ENCODE measurements at regions not wholly inside any gene's neighbourhood (a gene's known extent, or its start where the extent isn't known, plus 50 kb on each side); places are given as distances from the start of the nearest gene placed in this dataset.
"Not testable (repeated sequence)": the region's sequence is repeated elsewhere in the genome, so short reads cannot be mapped to it uniquely, and the experiment has no call there.

- H3K36me3 Mint-ChIP-seq, result no peaks in the 10 kb centered on the region
- H3K9me3 Mint-ChIP-seq, result peaks cover 0 to 9% (median 2%) of the 10 kb centered on the region in 11 donors
- H3K4me3 Mint-ChIP-seq, result no peak overlapping the region
- ChIA-PET POLR2A (no interaction called here), CTCF (no interaction called here)
- no peaks in the 10 kb centered on the region for H3K36me3 ChIP-seq (ENCODE audit: control insufficient read depth in 2 of 3, insufficient read depth in 3 of 3, low read length in 3 of 3)
- DNase-seq (no peak), ATAC-seq (no peak)
- H3K4me1 ChIP-seq (ENCODE audit: control insufficient read depth in 2 of 2, insufficient read depth in 2 of 2, low read length in 2 of 2), result no peaks in the 10 kb centered on the region
- no peak overlapping the region for H3K27ac Mint-ChIP-seq
- no peaks in the 10 kb centered on the region for H3K4me1 Mint-ChIP-seq
- no peaks in the 10 kb centered on the region for H3K27me3 ChIP-seq (ENCODE audit: control insufficient read depth in 2 of 2, insufficient read depth in 2 of 2, low read length in 2 of 2)
- intact Hi-C loops (cut with micrococcal nuclease), result no loop called here
- no peak overlapping the region for H3K27ac ChIP-seq (ENCODE audit: low read depth, low read length)
- peaks cover 0 to 4% (median 0%) of the 10 kb centered on the region in 3 experiments for H3K9me3 ChIP-seq (ENCODE audit: control insufficient read depth in 2 of 3, low read length in 3 of 3)
- no peaks in the 10 kb centered on the region for H3K27me3 Mint-ChIP-seq
- H3K4me3 ChIP-seq (ENCODE audit: low read length), result no peak overlapping the region
These were observed 75.6 kb downstream of the POM121L12 start for GRCh38 chr7:53111031-53111430.

- no peaks in the 10 kb centered on the region for H3K4me1 ChIP-seq (ENCODE audit: control insufficient read depth in 2 of 2, insufficient read depth in 2 of 2, low read length in 2 of 2)
- no peaks in the 10 kb centered on the region for H3K27me3 ChIP-seq (ENCODE audit: control insufficient read depth in 2 of 2, insufficient read depth in 2 of 2, low read length in 2 of 2)
- no peaks in the 10 kb centered on the region for H3K4me1 Mint-ChIP-seq
- no peak overlapping the region for H3K4me3 Mint-ChIP-seq
- no peak for ATAC-seq
- no peak overlapping the region for H3K4me3 ChIP-seq (ENCODE audit: low read length)
- H3K9me3 ChIP-seq (ENCODE audit: control insufficient read depth in 2 of 3, low read length in 3 of 3), result peaks cover 0 to 4% (median 0%) of the 10 kb centered on the region in 3 experiments
- H3K27me3 Mint-ChIP-seq, result no peaks in the 10 kb centered on the region
- H3K36me3 ChIP-seq (ENCODE audit: control insufficient read depth in 2 of 3, insufficient read depth in 3 of 3, low read length in 3 of 3), result no peaks in the 10 kb centered on the region
- POLR2A ChIA-PET, result interaction anchor here (0.5 kb wide), 1 partner anchor 1801 kb away, joined by 3 read pairs; no protein-coding TSS in a partner anchor
- no peak overlapping the region for H3K27ac ChIP-seq (ENCODE audit: low read depth, low read length)
- H3K36me3 Mint-ChIP-seq, result no peaks in the 10 kb centered on the region
- intact Hi-C loops (cut with micrococcal nuclease), result no loop called here
- DNase-seq, result no peak
- no peak overlapping the region for H3K27ac Mint-ChIP-seq
- CTCF ChIA-PET, result no interaction called here
- H3K9me3 Mint-ChIP-seq, result peaks cover 0 to 17% (median 6%) of the 10 kb centered on the region in 11 donors
These were observed 78.0 kb downstream of the POM121L12 start for GRCh38 chr7:53113424-53113823.

GRCh38 chr7:53119514-53119941, 84.1 kb downstream of the POM121L12 start:
- Histone ChIP-seq H3K36me3 (ENCODE audit: control insufficient read depth in 2 of 3, insufficient read depth in 3 of 3, low read length in 3 of 3) (no peaks in the 10 kb centered on the region), H3K27ac (ENCODE audit: low read depth, low read length) (no peak overlapping the region), H3K27me3 (ENCODE audit: control insufficient read depth in 2 of 2, insufficient read depth in 2 of 2, low read length in 2 of 2) (no peaks in the 10 kb centered on the region), H3K4me3 (ENCODE audit: low read length) (no peak overlapping the region), H3K9me3 (ENCODE audit: control insufficient read depth in 2 of 3, low read length in 3 of 3) (no peaks in the 10 kb centered on the region), H3K4me1 (ENCODE audit: control insufficient read depth in 2 of 2, insufficient read depth in 2 of 2, low read length in 2 of 2) (no peaks in the 10 kb centered on the region)
- ATAC-seq (no peak), DNase-seq (no peak)
- Mint-ChIP-seq H3K27me3 (no peaks in the 10 kb centered on the region), H3K36me3 (no peaks in the 10 kb centered on the region), H3K4me3 (no peak overlapping the region), H3K27ac (no peak overlapping the region), H3K9me3 (peaks cover 0 to 42% (median 15%) of the 10 kb centered on the region in 11 donors), H3K4me1 (no peaks in the 10 kb centered on the region)
- intact Hi-C loops (cut with micrococcal nuclease), result no loop called here
- CTCF ChIA-PET, result no interaction called here
- POLR2A ChIA-PET, result no interaction called here

- ChIA-PET POLR2A (no interaction called here), CTCF (no interaction called here)
- H3K4me1 Mint-ChIP-seq, result no peaks in the 10 kb centered on the region
- H3K27me3 Mint-ChIP-seq, result no peaks in the 10 kb centered on the region
- H3K36me3 Mint-ChIP-seq, result no peaks in the 10 kb centered on the region
- Histone ChIP-seq H3K27ac (ENCODE audit: low read depth, low read length) (no peak overlapping the region), H3K4me3 (ENCODE audit: low read length) (no peak overlapping the region), H3K4me1 (ENCODE audit: control insufficient read depth in 2 of 2, insufficient read depth in 2 of 2, low read length in 2 of 2) (no peaks in the 10 kb centered on the region), H3K27me3 (ENCODE audit: control insufficient read depth in 2 of 2, insufficient read depth in 2 of 2, low read length in 2 of 2) (no peaks in the 10 kb centered on the region), H3K36me3 (ENCODE audit: control insufficient read depth in 2 of 3, insufficient read depth in 3 of 3, low read length in 3 of 3) (no peaks in the 10 kb centered on the region), H3K9me3 (ENCODE audit: control insufficient read depth in 2 of 3, low read length in 3 of 3) (no peaks in the 10 kb centered on the region)
- DNase-seq (no peak), ATAC-seq (no peak)
- no peak overlapping the region for H3K4me3 Mint-ChIP-seq
- H3K27ac Mint-ChIP-seq, result no peak overlapping the region
- intact Hi-C loops (cut with micrococcal nuclease), result no loop called here
- H3K9me3 Mint-ChIP-seq, result peaks cover 0 to 45% (median 16%) of the 10 kb centered on the region in 11 donors
These were observed 85.9 kb downstream of the POM121L12 start for GRCh38 chr7:53121374-53121773.

GRCh38 chr7:53131697-53132096, 96.3 kb downstream of the POM121L12 start:
- no peak overlapping the region for H3K27ac Mint-ChIP-seq
- H3K9me3 ChIP-seq (ENCODE audit: control insufficient read depth in 2 of 3, low read length in 3 of 3), result no peaks in the 10 kb centered on the region
- POLR2A ChIA-PET, result no interaction called here
- H3K36me3 Mint-ChIP-seq, result peaks cover 0 to 3% (median 0%) of the 10 kb centered on the region in 5 donors
- H3K9me3 Mint-ChIP-seq, result peaks cover 3 to 35% (median 16%) of the 10 kb centered on the region in 11 donors
- no peak overlapping the region for H3K27ac ChIP-seq (ENCODE audit: low read depth, low read length)
- H3K4me3 ChIP-seq (ENCODE audit: low read length), result no peak overlapping the region
- H3K4me3 Mint-ChIP-seq, result no peak overlapping the region
- CTCF ChIA-PET, result no interaction called here
- intact Hi-C loops (cut with micrococcal nuclease), result no loop called here
- no peaks in the 10 kb centered on the region for H3K27me3 Mint-ChIP-seq
- ATAC-seq (no peak), DNase-seq (no peak)
- no peaks in the 10 kb centered on the region for H3K4me1 ChIP-seq (ENCODE audit: control insufficient read depth in 2 of 2, insufficient read depth in 2 of 2, low read length in 2 of 2)
- H3K27me3 ChIP-seq (ENCODE audit: control insufficient read depth in 2 of 2, insufficient read depth in 2 of 2, low read length in 2 of 2), result no peaks in the 10 kb centered on the region
- no peaks in the 10 kb centered on the region for H3K36me3 ChIP-seq (ENCODE audit: control insufficient read depth in 2 of 3, insufficient read depth in 3 of 3, low read length in 3 of 3)
- no peaks in the 10 kb centered on the region for H3K4me1 Mint-ChIP-seq

GRCh38 chr7:53151496-53151895, 116.1 kb downstream of the POM121L12 start:
- no peak overlapping the region for H3K4me3 Mint-ChIP-seq
- ChIA-PET POLR2A (no interaction called here), CTCF (no interaction called here)
- H3K36me3 Mint-ChIP-seq, result no peaks in the 10 kb centered on the region
- peaks cover 0 to 25% (median 14%) of the 10 kb centered on the region in 11 donors for H3K9me3 Mint-ChIP-seq
- H3K36me3 ChIP-seq (ENCODE audit: control insufficient read depth in 2 of 3, insufficient read depth in 3 of 3, low read length in 3 of 3), result no peaks in the 10 kb centered on the region
- H3K4me1 ChIP-seq (ENCODE audit: control insufficient read depth in 2 of 2, insufficient read depth in 2 of 2, low read length in 2 of 2), result no peaks in the 10 kb centered on the region
- H3K27ac Mint-ChIP-seq, result no peak overlapping the region
- DNase-seq (no peak), ATAC-seq (no peak)
- H3K4me3 ChIP-seq (ENCODE audit: low read length), result no peak overlapping the region
- no peak overlapping the region for H3K27ac ChIP-seq (ENCODE audit: low read depth, low read length)
- intact Hi-C loops (cut with micrococcal nuclease), result no loop called here
- no peaks in the 10 kb centered on the region for H3K27me3 Mint-ChIP-seq
- no peaks in the 10 kb centered on the region for H3K4me1 Mint-ChIP-seq
- peaks cover 0 to 4% (median 0%) of the 10 kb centered on the region in 3 experiments for H3K9me3 ChIP-seq (ENCODE audit: control insufficient read depth in 2 of 3, low read length in 3 of 3)
- no peaks in the 10 kb centered on the region for H3K27me3 ChIP-seq (ENCODE audit: control insufficient read depth in 2 of 2, insufficient read depth in 2 of 2, low read length in 2 of 2)

GRCh38 chr7:53187184-53187583, 151.8 kb downstream of the POM121L12 start:
- H3K27ac Mint-ChIP-seq; POLR2A ChIA-PET; intact Hi-C loops (cut with micrococcal nuclease); H3K27me3 Mint-ChIP-seq; DNase-seq; ATAC-seq; H3K36me3 ChIP-seq (ENCODE audit: control insufficient read depth in 2 of 3, insufficient read depth in 3 of 3, low read length in 3 of 3); H3K4me1 ChIP-seq (ENCODE audit: control insufficient read depth in 2 of 2, insufficient read depth in 2 of 2, low read length in 2 of 2); H3K4me1 Mint-ChIP-seq; CTCF ChIA-PET; H3K27me3 ChIP-seq (ENCODE audit: control insufficient read depth in 2 of 2, insufficient read depth in 2 of 2, low read length in 2 of 2); H3K27ac ChIP-seq (ENCODE audit: low read depth, low read length); H3K4me3 ChIP-seq (ENCODE audit: low read length); H3K4me3 Mint-ChIP-seq; H3K36me3 Mint-ChIP-seq: not testable (repeated sequence)
- peaks cover 3 to 38% (median 15%) of the 10 kb centered on the region in 11 donors for H3K9me3 Mint-ChIP-seq
- H3K9me3 ChIP-seq (ENCODE audit: control insufficient read depth in 2 of 3, low read length in 3 of 3), result peaks cover 0 to 14% (median 0%) of the 10 kb centered on the region in 3 experiments

Measured in naive thymus-derived CD4-positive, alpha-beta T cell (primary cell).